Uterus (tissue), 2 donors: ENCODE measurements at regions not wholly inside any gene's neighbourhood (a gene's known extent, or its start where the extent isn't known, plus 50 kb on each side); places are given as distances from the start of the nearest gene placed in this dataset.

ENCODE experiments used
- POLR2A ChIP-seq, 2 donors: fragments of 450-650 bp; IDR thresholded peaks; one replicate each; pipeline ENCODE4 v1.6.1; 2016; ENCODE audit warnings: antibody characterized with exemption in 2 of 2, mild to moderate bottlenecking in 1 of 2, moderate library complexity in 1 of 2
- TF ChIP-seq, protein P1 (sequence below), 4 experiments: fragments of 200-600 bp in 2 of 4; fragments of 450-650 bp in 2 of 4; sonication (generic) in 2 of 4; IDR thresholded peaks; one replicate each; pipeline ENCODE4 v1.5.1; 2016 to 2019; ENCODE audit warnings: antibody characterized with exemption in 4 of 4, mild to moderate bottlenecking in 2 of 4, moderate library complexity in 1 of 4

GRCh38 chr7:54812756-54813322, 53.8 kb upstream of the SEC61G start:
- TF ChIP-seq, protein P1, sequence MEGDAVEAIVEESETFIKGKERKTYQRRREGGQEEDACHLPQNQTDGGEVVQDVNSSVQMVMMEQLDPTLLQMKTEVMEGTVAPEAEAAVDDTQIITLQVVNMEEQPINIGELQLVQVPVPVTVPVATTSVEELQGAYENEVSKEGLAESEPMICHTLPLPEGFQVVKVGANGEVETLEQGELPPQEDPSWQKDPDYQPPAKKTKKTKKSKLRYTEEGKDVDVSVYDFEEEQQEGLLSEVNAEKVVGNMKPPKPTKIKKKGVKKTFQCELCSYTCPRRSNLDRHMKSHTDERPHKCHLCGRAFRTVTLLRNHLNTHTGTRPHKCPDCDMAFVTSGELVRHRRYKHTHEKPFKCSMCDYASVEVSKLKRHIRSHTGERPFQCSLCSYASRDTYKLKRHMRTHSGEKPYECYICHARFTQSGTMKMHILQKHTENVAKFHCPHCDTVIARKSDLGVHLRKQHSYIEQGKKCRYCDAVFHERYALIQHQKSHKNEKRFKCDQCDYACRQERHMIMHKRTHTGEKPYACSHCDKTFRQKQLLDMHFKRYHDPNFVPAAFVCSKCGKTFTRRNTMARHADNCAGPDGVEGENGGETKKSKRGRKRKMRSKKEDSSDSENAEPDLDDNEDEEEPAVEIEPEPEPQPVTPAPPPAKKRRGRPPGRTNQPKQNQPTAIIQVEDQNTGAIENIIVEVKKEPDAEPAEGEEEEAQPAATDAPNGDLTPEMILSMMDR (IDR thresholded peaks at IDR 0.05) = no peak
- no peak for TF ChIP-seq POLR2A (IDR thresholded peaks at IDR 0.05)
